ENCODE measurements at regions not wholly inside any gene's neighbourhood (a gene's known extent, or its start where the extent isn't known, plus 50 kb on each side); places are given as distances from the start of the nearest gene placed in this dataset.

GRCh38 chr9:120291050-120291449, 288.9 kb downstream of the CDK5RAP2 start:
- no peak for DNase-seq

- no peak for DNase-seq
Observed at GRCh38 chr9:120289990-120290975, 289.7 kb downstream of the CDK5RAP2 start.

GRCh38 chr9:120289098-120289497, 290.9 kb downstream of the CDK5RAP2 start:
- no peak for DNase-seq

GRCh38 chr9:120286530-120286929, 293.4 kb downstream of the CDK5RAP2 start:
- no peak for DNase-seq

- no peak for DNase-seq
Observed at GRCh38 chr9:120284821-120285220, 295.1 kb downstream of the CDK5RAP2 start.

- no peak for DNase-seq
Observed at GRCh38 chr9:120281665-120282064, 298.3 kb downstream of the CDK5RAP2 start.

GRCh38 chr9:120267929-120268328, 312.0 kb downstream of the CDK5RAP2 start:
- no peak for DNase-seq

- DNase-seq, result no peak
Observed at GRCh38 chr9:120265791-120266190, 314.2 kb downstream of the CDK5RAP2 start.

- DNase-seq, result no peak
Observed at GRCh38 chr9:120264528-120264927, 315.4 kb downstream of the CDK5RAP2 start.

GRCh38 chr9:120263836-120264235, 316.1 kb downstream of the CDK5RAP2 start:
- DNase-seq, result no peak

GRCh38 chr9:120261419-120261818, 318.5 kb downstream of the CDK5RAP2 start:
- no peak for DNase-seq

GRCh38 chr9:120259100-120259499, 320.9 kb downstream of the CDK5RAP2 start:
- DNase-seq, result no peak

- DNase-seq, result no peak
Observed at GRCh38 chr9:120258096-120258495, 321.9 kb downstream of the CDK5RAP2 start.

GRCh38 chr9:120257483-120257882, 322.5 kb downstream of the CDK5RAP2 start:
- no peak for DNase-seq

GRCh38 chr9:120256146-120256545, 323.8 kb downstream of the CDK5RAP2 start:
- DNase-seq, result no peak

GRCh38 chr9:120252248-120252647, 327.7 kb downstream of the CDK5RAP2 start:
- DNase-seq, result no peak

- DNase-seq, result no peak
Observed at GRCh38 chr9:120242116-120242811, 337.7 kb downstream of the CDK5RAP2 start.

GRCh38 chr9:120236596-120236995, 343.4 kb downstream of the CDK5RAP2 start:
- no peak for DNase-seq

- no peak for DNase-seq
Observed at GRCh38 chr9:120235081-120235480, 344.9 kb downstream of the CDK5RAP2 start.

GRCh38 chr9:120230227-120230626, 349.7 kb downstream of the CDK5RAP2 start:
- no peak for DNase-seq

GRCh38 chr9:120221844-120222243, 358.1 kb downstream of the CDK5RAP2 start:
- DNase-seq, result no peak

GRCh38 chr9:120214332-120214731, 365.6 kb downstream of the CDK5RAP2 start:
- DNase-seq, result no peak

GRCh38 chr9:120212853-120213200, 367.1 kb downstream of the CDK5RAP2 start:
- no peak for DNase-seq

All from stimulated activated CD4-positive, alpha-beta T cell treated with anti-CD3 and anti-CD28 coated beads, Interleukin-4, amount 100 ng/mL, for 24 hours (primary cell).